ENCODE measurements at regions not wholly inside any gene's neighbourhood (a gene's known extent, or its start where the extent isn't known, plus 50 kb on each side); places are given as distances from the start of the nearest gene placed in this dataset.

- ATAC-seq (ENCODE audit: insufficient read depth, low read depth): no peak
- Histone ChIP-seq H3K36me3 (ENCODE audit: insufficient read depth, low read length) (no peaks in the 10 kb centered on the region), H3K27me3 (ENCODE audit: insufficient read depth, low read length, poor library complexity) (no peaks in the 10 kb centered on the region), H2AFZ (ENCODE audit: low read depth, low read length) (no peak overlapping the region), H3K4me3 (ENCODE audit: low read depth in 1 of 2, low read length in 2 of 2) (no peak overlapping the region), H4K20me1 (ENCODE audit: insufficient read depth, low read length) (no peaks in the 10 kb centered on the region), H3K27ac (ENCODE audit: low read length) (no peak overlapping the region), H3K9me3 (ENCODE audit: insufficient read depth, low read length, severe bottlenecking) (peaks cover 8% of the 10 kb centered on the region), H3K4me1 (ENCODE audit: insufficient read depth, low read length) (no peaks in the 10 kb centered on the region), H3K9ac (ENCODE audit: low read depth, low read length) (no peak overlapping the region), H3K79me2 (ENCODE audit: insufficient read depth, low read length) (no peaks in the 10 kb centered on the region), H3K4me2 (ENCODE audit: insufficient read depth, low read length) (no peak overlapping the region)
- TF ChIP-seq CTCF (IDR thresholded peaks at IDR 0.05; ENCODE audit: borderline replicate concordance, extremely low read depth, low read length, poor library complexity, severe bottlenecking): no peak
- no peak for TF ChIP-seq EZH2 (IDR thresholded peaks at IDR 0.05; ENCODE audit: borderline replicate concordance, low read depth, low read length, severe bottlenecking)
- DNase-seq: no peak
Observed at GRCh38 chr6:16817594-16817993, 56.3 kb upstream of the ATXN1 start.

- no peak overlapping the region for H2AFZ ChIP-seq (ENCODE audit: low read depth, low read length)
- DNase-seq (no peak), ATAC-seq (ENCODE audit: insufficient read depth, low read depth) (no peak)
- H3K9me3 ChIP-seq (ENCODE audit: insufficient read depth, low read length, severe bottlenecking): peaks cover 11% of the 10 kb centered on the region
- H3K27me3 ChIP-seq (ENCODE audit: insufficient read depth, low read length, poor library complexity): no peaks in the 10 kb centered on the region
- no peak overlapping the region for H3K4me3 ChIP-seq (ENCODE audit: low read depth in 1 of 2, low read length in 2 of 2)
- no peaks in the 10 kb centered on the region for H3K36me3 ChIP-seq (ENCODE audit: insufficient read depth, low read length)
- H4K20me1 ChIP-seq (ENCODE audit: insufficient read depth, low read length): no peaks in the 10 kb centered on the region
- H3K9ac ChIP-seq (ENCODE audit: low read depth, low read length): no peak overlapping the region
- H3K79me2 ChIP-seq (ENCODE audit: insufficient read depth, low read length): no peaks in the 10 kb centered on the region
- H3K4me1 ChIP-seq (ENCODE audit: insufficient read depth, low read length): no peaks in the 10 kb centered on the region
- H3K4me2 ChIP-seq (ENCODE audit: insufficient read depth, low read length): no peak overlapping the region
- TF ChIP-seq EZH2 (IDR thresholded peaks at IDR 0.05; ENCODE audit: borderline replicate concordance, low read depth, low read length, severe bottlenecking) (no peak), CTCF (IDR thresholded peaks at IDR 0.05; ENCODE audit: borderline replicate concordance, extremely low read depth, low read length, poor library complexity, severe bottlenecking) (no peak)
- H3K27ac ChIP-seq (ENCODE audit: low read length): no peak overlapping the region
Observed at GRCh38 chr6:16816891-16817290, 55.6 kb upstream of the ATXN1 start.

- H3K9me3 ChIP-seq (ENCODE audit: insufficient read depth, low read length, severe bottlenecking): peaks cover 11% of the 10 kb centered on the region
- H3K4me3 ChIP-seq (ENCODE audit: low read depth in 1 of 2, low read length in 2 of 2): no peak overlapping the region
Observed at GRCh38 chr6:16812993-16813392, 51.7 kb upstream of the ATXN1 start.

More at GRCh38 chr6:16812993-16813392, 51.7 kb upstream of the ATXN1 start:
- DNase-seq: no peak
- Histone ChIP-seq H3K4me2 (ENCODE audit: insufficient read depth, low read length) (no peak overlapping the region), H3K36me3 (ENCODE audit: insufficient read depth, low read length) (no peaks in the 10 kb centered on the region), H3K27ac (ENCODE audit: low read length) (no peak overlapping the region), H3K4me1 (ENCODE audit: insufficient read depth, low read length) (no peaks in the 10 kb centered on the region), H3K79me2 (ENCODE audit: insufficient read depth, low read length) (no peaks in the 10 kb centered on the region), H4K20me1 (ENCODE audit: insufficient read depth, low read length) (no peaks in the 10 kb centered on the region), H3K9ac (ENCODE audit: low read depth, low read length) (no peak overlapping the region), H2AFZ (ENCODE audit: low read depth, low read length) (no peak overlapping the region), H3K27me3 (ENCODE audit: insufficient read depth, low read length, poor library complexity) (no peaks in the 10 kb centered on the region)
- no peak for ATAC-seq (ENCODE audit: insufficient read depth, low read depth)
- no peak for TF ChIP-seq CTCF (IDR thresholded peaks at IDR 0.05; ENCODE audit: borderline replicate concordance, extremely low read depth, low read length, poor library complexity, severe bottlenecking)
- no peak for TF ChIP-seq EZH2 (IDR thresholded peaks at IDR 0.05; ENCODE audit: borderline replicate concordance, low read depth, low read length, severe bottlenecking)
